GM23338 (cell line): ENCODE measurements at regions not wholly inside any gene's neighbourhood (a gene's known extent, or its start where the extent isn't known, plus 50 kb on each side); places are given as distances from the start of the nearest gene placed in this dataset.
"Not testable (repeated sequence)": the region's sequence is repeated elsewhere in the genome, so short reads cannot be mapped to it uniquely, and the experiment has no call there.

ENCODE experiments used
- ATAC-seq: fragments of 200-7000 bp; cut with Tn5 transposase; 3 replicates; pipeline ENCODE4 v1.9.1; 2020
- DNase-seq: peaks from one replicate; pipeline ENCODE4 v3.0.0-alpha.2; 2015; ENCODE audit warnings: low spot score
- H2AFZ ChIP-seq: fragments of 200-600 bp; sonication (generic); 2 replicates; pipeline ENCODE4 v1.8.0; 2016; ENCODE audit warnings: antibody characterized with exemption, mild to moderate bottlenecking, moderate library complexity
- H3F3A ChIP-seq: fragments of 200-600 bp; sonication (generic); replicated peaks from 2 replicates; pipeline ENCODE4 v1.8.0; 2017; ENCODE audit warnings: antibody characterized with exemption, mixed run types, low read depth
- H3K27ac ChIP-seq: fragments of 200-600 bp; sonication (generic); 2 replicates; pipeline ENCODE4 v1.6.1; 2016; ENCODE audit warnings: low read depth
- H3K27me3 ChIP-seq: fragments of 200-600 bp; sonication (generic); 2 replicates; pipeline ENCODE4 v1.8.0; 2016; ENCODE audit warnings: mild to moderate bottlenecking, mixed run types, moderate library complexity; ENCODE audit not compliant: insufficient read depth
- H3K36me3 ChIP-seq: fragments of 200-600 bp; sonication (generic); 2 replicates; pipeline ENCODE4 v1.8.0; 2016; ENCODE audit warnings: mild to moderate bottlenecking; ENCODE audit not compliant: insufficient read depth
- H3K4me1 ChIP-seq: fragments of 200-600 bp; sonication (generic); 2 replicates; pipeline ENCODE4 v1.8.0; 2016; ENCODE audit warnings: mild to moderate bottlenecking, moderate library complexity; ENCODE audit not compliant: insufficient read depth
- H3K4me2 ChIP-seq: fragments of 200-600 bp; sonication (generic); 2 replicates; pipeline ENCODE4 v1.7.1; 2017; ENCODE audit warnings: mixed run types
- H3K4me3 ChIP-seq: fragments of 200-600 bp; sonication (generic); 2 replicates; pipeline ENCODE4 v1.6.1; 2016; ENCODE audit warnings: mixed run types
- H3K79me2 ChIP-seq: fragments of 200-600 bp; sonication (generic); replicated peaks from 2 replicates; pipeline ENCODE4 v1.8.0; 2017; ENCODE audit warnings: mild to moderate bottlenecking; ENCODE audit not compliant: insufficient read depth
- H3K9me2 ChIP-seq: fragments of 200-600 bp; sonication (generic); 2 replicates; pipeline ENCODE4 v1.8.0; 2017; ENCODE audit not compliant: insufficient read depth
- H4K20me1 ChIP-seq: fragments of 200-600 bp; sonication (generic); replicated peaks from 2 replicates; pipeline ENCODE4 v1.8.0; 2017; ENCODE audit warnings: mild to moderate bottlenecking; ENCODE audit not compliant: insufficient read depth
- H3K27ac Mint-ChIP-seq: 2 replicates; pipeline ENCODE4 v1.8.0; 2020; ENCODE audit warnings: inconsistent platforms, mild to moderate bottlenecking, moderate library complexity, mixed read lengths
- H3K27me3 Mint-ChIP-seq: 3 replicates; pipeline ENCODE4 v1.8.0; 2022; ENCODE audit warnings: low read depth, mild to moderate bottlenecking, moderate library complexity, mixed read lengths, inconsistent platforms; ENCODE audit not compliant: insufficient read depth, poor library complexity
- H3K36me3 Mint-ChIP-seq: 3 replicates; pipeline ENCODE4 v1.8.0; 2021; ENCODE audit warnings: low read depth, mild to moderate bottlenecking, inconsistent platforms, moderate library complexity, mixed read lengths
- H3K4me1 Mint-ChIP-seq: 3 replicates; pipeline ENCODE4 v1.8.0; 2020; ENCODE audit warnings: mild to moderate bottlenecking, inconsistent platforms, mixed read lengths
- H3K4me3 Mint-ChIP-seq: 3 replicates; pipeline ENCODE4 v1.8.0; 2021; ENCODE audit warnings: moderate library complexity, mild to moderate bottlenecking, inconsistent platforms, mixed read lengths
- H3K9me3 Mint-ChIP-seq: 3 replicates; pipeline ENCODE4 v1.8.0; 2020; ENCODE audit warnings: moderate library complexity, mild to moderate bottlenecking, inconsistent platforms, mixed read lengths
- CREB1 ChIP-seq: fragments of 250-450 bp; sonication (Bioruptor Pico); IDR thresholded peaks from 2 replicates; pipeline ENCODE4 v1.5.0; 2020; ENCODE audit warnings: low read depth, mild to moderate bottlenecking, moderate library complexity
- ETS1 ChIP-seq: IDR thresholded peaks from 2 replicates; pipeline ENCODE4 v1.6.1; 2016; ENCODE audit warnings: antibody characterized with exemption
- EZH2phosphoT487 ChIP-seq: fragments of 200-600 bp; sonication (generic); IDR thresholded peaks from one replicate; pipeline ENCODE4 v1.8.1; 2018; ENCODE audit warnings: antibody characterized with exemption; ENCODE audit not compliant: unreplicated experiment
- JUNB ChIP-seq: IDR thresholded peaks from one replicate; pipeline ENCODE4 v1.6.1; 2016; ENCODE audit warnings: antibody characterized with exemption; ENCODE audit not compliant: unreplicated experiment
- NANOG ChIP-seq: IDR thresholded peaks from 2 replicates; pipeline ENCODE4 v1.6.1; 2016; ENCODE audit warnings: antibody characterized with exemption, borderline replicate concordance
- ZNF114 ChIP-seq: fragments of 250-450 bp; sonication (Bioruptor Pico); IDR thresholded peaks from 2 replicates; pipeline ENCODE4 v1.5.0; 2020; ENCODE audit warnings: mild to moderate bottlenecking, moderate library complexity
- ZNF331 ChIP-seq: fragments of 250-450 bp; sonication (Bioruptor Pico); IDR thresholded peaks from 2 replicates; pipeline ENCODE4 v1.5.0; 2020; ENCODE audit warnings: low read depth, mild to moderate bottlenecking, moderate library complexity
- ZNF462 ChIP-seq: fragments of 250-450 bp; sonication (Bioruptor Pico); IDR thresholded peaks from 2 replicates; pipeline ENCODE4 v1.5.0; 2020; ENCODE audit warnings: mild to moderate bottlenecking, moderate library complexity
- TF ChIP-seq, protein P1 (sequence below), 2 experiments: fragments of 200-600 bp in 1 of 2; sonication (generic) in 1 of 2; conservative IDR thresholded peaks; 2 replicates each; pipeline versions ENCODE4 v1.5.1 to v1.6.1; 2016 to 2017; ENCODE audit warnings: antibody characterized with exemption in 2 of 2, low read depth in 2 of 2, mild to moderate bottlenecking in 2 of 2, moderate library complexity in 1 of 2

GRCh38 chr14:37753459-37753858 is 158.0 kb downstream of the TTC6 start (continued):
- TF ChIP-seq ZNF462 = no peak
- TF ChIP-seq, protein P1, sequence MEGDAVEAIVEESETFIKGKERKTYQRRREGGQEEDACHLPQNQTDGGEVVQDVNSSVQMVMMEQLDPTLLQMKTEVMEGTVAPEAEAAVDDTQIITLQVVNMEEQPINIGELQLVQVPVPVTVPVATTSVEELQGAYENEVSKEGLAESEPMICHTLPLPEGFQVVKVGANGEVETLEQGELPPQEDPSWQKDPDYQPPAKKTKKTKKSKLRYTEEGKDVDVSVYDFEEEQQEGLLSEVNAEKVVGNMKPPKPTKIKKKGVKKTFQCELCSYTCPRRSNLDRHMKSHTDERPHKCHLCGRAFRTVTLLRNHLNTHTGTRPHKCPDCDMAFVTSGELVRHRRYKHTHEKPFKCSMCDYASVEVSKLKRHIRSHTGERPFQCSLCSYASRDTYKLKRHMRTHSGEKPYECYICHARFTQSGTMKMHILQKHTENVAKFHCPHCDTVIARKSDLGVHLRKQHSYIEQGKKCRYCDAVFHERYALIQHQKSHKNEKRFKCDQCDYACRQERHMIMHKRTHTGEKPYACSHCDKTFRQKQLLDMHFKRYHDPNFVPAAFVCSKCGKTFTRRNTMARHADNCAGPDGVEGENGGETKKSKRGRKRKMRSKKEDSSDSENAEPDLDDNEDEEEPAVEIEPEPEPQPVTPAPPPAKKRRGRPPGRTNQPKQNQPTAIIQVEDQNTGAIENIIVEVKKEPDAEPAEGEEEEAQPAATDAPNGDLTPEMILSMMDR (conservative IDR thresholded peaks at IDR 0.05; ENCODE audit: low read depth in 2 of 2) = no peak

DNA sequence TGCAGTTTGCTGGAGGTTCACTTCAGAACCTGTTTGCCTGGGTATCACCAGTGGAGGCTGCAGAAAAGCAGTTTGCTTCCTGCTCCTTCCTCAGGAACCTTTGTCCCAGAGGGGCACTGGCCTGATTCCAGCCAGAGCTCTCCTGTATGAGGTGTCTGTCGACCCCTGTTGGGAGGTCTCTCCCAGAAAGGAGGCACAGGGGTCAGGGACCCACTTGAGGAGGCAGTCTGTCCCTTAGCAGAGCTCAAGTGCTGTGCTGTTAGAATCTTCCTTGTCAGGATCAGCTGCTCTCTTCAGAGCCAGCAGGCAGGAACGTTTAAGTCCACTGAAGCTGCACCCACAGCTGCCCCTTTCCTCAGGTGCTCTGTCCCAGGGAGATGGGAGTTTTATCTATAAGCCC is 164.8 kb downstream of the TTC6 start:
- H3K27ac Mint-ChIP-seq, DNase-seq, H3K4me1 Mint-ChIP-seq: not testable (repeated sequence)

DNA sequence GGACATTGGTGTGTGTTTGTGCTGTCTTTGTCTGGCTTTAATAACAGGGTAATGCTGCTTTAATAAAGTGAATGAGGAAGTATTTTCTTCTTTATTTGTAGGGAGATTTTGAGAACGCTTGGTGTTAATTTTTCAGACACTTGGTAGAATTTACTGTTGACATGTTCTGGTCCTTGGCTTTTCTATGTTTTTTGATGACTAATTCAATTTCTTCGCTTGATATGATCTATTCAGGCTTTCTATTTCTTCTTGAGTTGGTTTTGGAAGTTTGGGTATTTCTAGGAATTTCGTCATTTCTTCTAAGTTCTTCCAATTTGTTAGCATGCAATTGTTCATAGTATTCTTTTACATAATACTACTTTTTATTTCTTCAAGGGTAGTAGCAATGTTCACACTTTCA is 167.8 kb downstream of the TTC6 start:
- no peaks in the 10 kb centered on the region for H3K4me1 ChIP-seq
- no peaks in the 10 kb centered on the region for H3K36me3 ChIP-seq
- no peaks in the 10 kb centered on the region for H3K9me2 ChIP-seq
- no peaks in the 10 kb centered on the region for H3F3A ChIP-seq
- ATAC-seq (no peak), DNase-seq (no peak)
- H3K4me3 ChIP-seq = no peak overlapping the region
- Mint-ChIP-seq H3K27ac (no peak overlapping the region), H3K27me3 (peaks cover 1% of the 10 kb centered on the region), H3K9me3 (peaks cover 5% of the 10 kb centered on the region), H3K4me1 (no peaks in the 10 kb centered on the region), H3K36me3 (no peaks in the 10 kb centered on the region), H3K4me3 (no peak overlapping the region)
- H3K4me2 ChIP-seq = no peak overlapping the region
- H3K79me2 ChIP-seq = no peaks in the 10 kb centered on the region
- H4K20me1 ChIP-seq = no peaks in the 10 kb centered on the region
- H2AFZ ChIP-seq = no peak overlapping the region
- no peaks in the 10 kb centered on the region for H3K27me3 ChIP-seq
- H3K27ac ChIP-seq = no peak overlapping the region
- TF ChIP-seq CREB1 = no peak
- no peak for TF ChIP-seq NANOG
- TF ChIP-seq, protein P1 (conservative IDR thresholded peaks at IDR 0.05; ENCODE audit: low read depth in 2 of 2) = no peak
- TF ChIP-seq JUNB = no peak
- TF ChIP-seq EZH2phosphoT487 = no peak
- TF ChIP-seq ETS1 = no peak
- no peak for TF ChIP-seq ZNF114 (CRISPR knock-in tag)
- TF ChIP-seq ZNF331 (CRISPR knock-in tag) = no peak

More for the DNA sequence above, 164.8 kb downstream of the TTC6 start:
- H4K20me1 ChIP-seq, H3K4me3 ChIP-seq, H3F3A ChIP-seq, H3K27me3 Mint-ChIP-seq, ATAC-seq, H3K4me1 ChIP-seq, H3K36me3 ChIP-seq, H3K4me3 Mint-ChIP-seq, H3K9me2 ChIP-seq, H3K27ac ChIP-seq, H3K4me2 ChIP-seq, H3K27me3 ChIP-seq, H3K36me3 Mint-ChIP-seq, H2AFZ ChIP-seq, H3K79me2 ChIP-seq, H3K9me3 Mint-ChIP-seq: not testable (repeated sequence)
